HepG2 (cell line): ENCODE measurements at regions not wholly inside any gene's neighbourhood (a gene's known extent, or its start where the extent isn't known, plus 50 kb on each side); places are given as distances from the start of the nearest gene placed in this dataset.

Experiments
- ATAC-seq: fragments of 200-7000 bp; cut with Tn5 transposase; 3 replicates; pipeline ENCODE4 v1.9.1; 2020; ENCODE audit warnings: mild to moderate bottlenecking, moderate library complexity
- BruUV-seq: library from RNA; stranded (reverse); fragments of 400-500 nt; replicated peaks from 2 replicates; lab custom pipeline; 2021; lab: Mats Ljungman, UMichigan
- CTCF ChIA-PET: fragments of 300-600 bp; formaldehyde crosslinking; extraction: SDS; loops from one replicate; lab custom pipeline; 2021; ENCODE audit warnings: low total read pairs, inconsistent platforms, low intra/inter-chr PET ratio; lab: Yijun Ruan, JAX
- POLR2A ChIA-PET: fragments of 350-600 bp; sonication (Branson Sonifier 250); formaldehyde crosslinking; loops from one replicate; lab custom pipeline; 2020; ENCODE audit warnings: antibody characterized with exemption, inconsistent platforms; lab: Yijun Ruan, JAX
- DNase-seq: peaks from one replicate; pipeline ENCODE4 v3.0.0-alpha.2; 2015; ENCODE audit warnings: low spot score
- FAIRE-seq: peaks from 3 replicates; lab custom pipeline; 2011; peaks lifted over from hg19 to GRCh38; lab: Jason Lieb, UNC
- H2AFZ ChIP-seq: one replicate; pipeline ENCODE4 v1.6.1; 2011; ENCODE audit warnings: low read length, inconsistent platforms
- H3K27ac ChIP-seq: fragments of 300-600 bp; 3 replicates; pipeline ENCODE4 v1.8.0; 2011; ENCODE audit warnings: mixed run types, mild to moderate bottlenecking, mixed read lengths, low read length, inconsistent platforms; ENCODE audit not compliant: insufficient read depth; ENCODE audit errors: extremely low read length
- H3K27me3 ChIP-seq, 2 experiments: fragments of 200-600 bp in 1 of 2; 2 replicates in 1 of 2; 3 replicates in 1 of 2; pipeline versions ENCODE4 v1.6.0 to v1.8.0; 2011; ENCODE audit warnings: low read length in 2 of 2, mild to moderate bottlenecking in 2 of 2, moderate library complexity in 2 of 2, inconsistent platforms in 1 of 2; ENCODE audit not compliant: insufficient read depth in 2 of 2, control insufficient read depth in 1 of 2
- H3K36me3 ChIP-seq, 2 experiments: fragments of 200-600 bp in 1 of 2; replicated peaks in 1 of 2; 2 replicates in 1 of 2; 3 replicates in 1 of 2; pipeline versions ENCODE4 v1.5.1 to v1.8.0; 2011; ENCODE audit warnings: low read length in 2 of 2, inconsistent platforms in 1 of 2; ENCODE audit not compliant: insufficient read depth in 2 of 2, control insufficient read depth in 1 of 2
- H3K4me1 ChIP-seq: 2 replicates; pipeline ENCODE4 v1.5.1; 2012; ENCODE audit warnings: low read length, inconsistent platforms; ENCODE audit not compliant: insufficient read depth
- H3K4me2 ChIP-seq: 2 replicates; pipeline ENCODE4 v1.6.0; 2011; ENCODE audit warnings: low read depth, low read length, inconsistent platforms
- H3K4me3 ChIP-seq, 3 experiments: fragments of 200-600 bp in 1 of 3; sonication (generic), shearing (Covaris generic) in 1 of 3; replicated peaks in 1 of 3; 2 replicates each; pipeline ENCODE4 v1.5.1; 2011 to 2016; ENCODE audit warnings: low read length in 3 of 3, inconsistent platforms in 2 of 3, low read depth in 2 of 3, mild to moderate bottlenecking in 2 of 3, control low read depth in 1 of 3, mixed read lengths in 1 of 3; ENCODE audit not compliant: insufficient read depth in 1 of 3
- H3K79me2 ChIP-seq: one replicate; pipeline ENCODE4 v1.6.1; 2011; ENCODE audit warnings: low read length, inconsistent platforms; ENCODE audit not compliant: insufficient read depth
- H3K9ac ChIP-seq: 2 replicates; pipeline ENCODE4 v1.6.0; 2011; ENCODE audit warnings: mild to moderate bottlenecking, low read depth, low read length, inconsistent platforms; ENCODE audit not compliant: insufficient read depth
- H3K9me3 ChIP-seq: 2 replicates; pipeline ENCODE4 v1.5.1; 2012; ENCODE audit warnings: mild to moderate bottlenecking, low read length
- H4K20me1 ChIP-seq: 2 replicates; pipeline ENCODE4 v1.6.0; 2011; ENCODE audit warnings: inconsistent platforms, mild to moderate bottlenecking, low read length, moderate library complexity; ENCODE audit not compliant: insufficient read depth
- ARID4A ChIP-seq: sonication (generic); formaldehyde crosslinking; IDR thresholded peaks from 2 replicates; pipeline ENCODE4 v1.5.0; 2020; ENCODE audit warnings: mild to moderate bottlenecking, missing genetic modification reagents, borderline replicate concordance
- ATF2 ChIP-seq: sonication (generic); formaldehyde crosslinking; IDR thresholded peaks from 2 replicates; pipeline ENCODE4 v1.4.0; 2020; ENCODE audit warnings: missing genetic modification reagents
- HNRNPL ChIP-seq: fragments of 200-400 bp; formaldehyde crosslinking; IDR thresholded peaks from 2 replicates; pipeline ENCODE4 v1.6.1; 2017; ENCODE audit warnings: mild to moderate bottlenecking, low read depth, low read length
- HOXA7 ChIP-seq: sonication (generic); formaldehyde crosslinking; IDR thresholded peaks from 2 replicates; pipeline ENCODE4 v1.8.1; 2022; ENCODE audit warnings: mild to moderate bottlenecking, missing genetic modification reagents, moderate library complexity
- KDM1A ChIP-seq: IDR thresholded peaks from 2 replicates; pipeline ENCODE4 v1.6.1; 2016; ENCODE audit warnings: missing compliant biosample characterization
- SKIL ChIP-seq: sonication (generic); formaldehyde crosslinking; IDR thresholded peaks from 2 replicates; pipeline ENCODE4 v1.8.0; 2022; ENCODE audit warnings: missing genetic modification reagents, mild to moderate bottlenecking, moderate library complexity, borderline replicate concordance
- ZNF274 ChIP-seq: sonication (generic); formaldehyde crosslinking; IDR thresholded peaks from 2 replicates; pipeline ENCODE4 v1.5.1; 2020; ENCODE audit warnings: mild to moderate bottlenecking, missing genetic modification reagents
- ZNF501 ChIP-seq: sonication (generic); formaldehyde crosslinking; IDR thresholded peaks from 2 replicates; pipeline ENCODE4 v1.5.1; 2020; ENCODE audit warnings: mild to moderate bottlenecking, moderate library complexity, missing genetic modification reagents
- ZNF572 ChIP-seq: sonication (generic); formaldehyde crosslinking; IDR thresholded peaks from 2 replicates; pipeline ENCODE4 v1.5.1; 2020; ENCODE audit warnings: mild to moderate bottlenecking, missing genetic modification reagents
- ZNF768 ChIP-seq: sonication (generic); formaldehyde crosslinking; IDR thresholded peaks from 2 replicates; pipeline ENCODE4 v1.4.0; 2020; ENCODE audit warnings: missing genetic modification reagents
- ZNF770 ChIP-seq: sonication (generic); formaldehyde crosslinking; IDR thresholded peaks from 2 replicates; pipeline ENCODE4 v1.5.0; 2020; ENCODE audit warnings: mild to moderate bottlenecking, missing genetic modification reagents
- ZNF879 ChIP-seq: sonication (generic); formaldehyde crosslinking; IDR thresholded peaks from 2 replicates; pipeline ENCODE4 v1.8.1; 2023; ENCODE audit warnings: missing genetic modification reagents
- WGBS: methylation state at CpG from one replicate; pipeline ENCODE4 v1.1.6; 2017; ENCODE audit warnings: low lambda C conversion rate; 5-methylcytosine and 5-hydroxymethylcytosine counted together
- in situ Hi-C: cut with HindIII; loops from 2 replicates; pipeline ENCODE4 v1.10.0; 2017; ENCODE audit warnings: low pct_unique_long_range_greater_than_20kb; ENCODE audit not compliant: extremely low pct_ligation_motif_present
- intact Hi-C: fragments of 100-400 bp; cut with micrococcal nuclease; formaldehyde crosslinking; loops from one replicate; pipeline ENCODE4 v1.10.0; 2022; ENCODE audit not compliant: unreplicated experiment

- no peak for TF ChIP-seq ZNF770 (CRISPR knock-in tag)
- no peak for TF ChIP-seq SKIL (CRISPR knock-in tag)
- no peak for TF ChIP-seq HOXA7 (CRISPR knock-in tag)
These were observed 497.9 kb upstream of the MAGEB18 start (continued) for GRCh38 chrX:25640276-25640675.

GRCh38 chrX:25646156-25646555 is 492.0 kb upstream of the MAGEB18 start:
- WGBS: 78% methylated on average over 19 of the region's 21 CpGs
- ChIA-PET POLR2A (no interaction called here), CTCF (no interaction called here)
- Histone ChIP-seq H3K4me2 (no peak overlapping the region), H3K4me3 (no peak overlapping the region), H3K36me3 (no peaks in the 10 kb centered on the region), H3K27me3 (no peaks in the 10 kb centered on the region), H4K20me1 (no peaks in the 10 kb centered on the region), H3K4me1 (no peaks in the 10 kb centered on the region), H3K9me3 (no peaks in the 10 kb centered on the region), H3K79me2 (no peaks in the 10 kb centered on the region), H3K9ac (no peak overlapping the region), H2AFZ (no peak overlapping the region), H3K27ac (no peak overlapping the region)
- no peak for DNase-seq
- BruUV-seq: no TSS peak
- intact Hi-C loops: no loop called here
- no peak for FAIRE-seq
- in situ Hi-C loops: no loop called here
- no peak for ATAC-seq
- TF ChIP-seq ZNF501 (CRISPR knock-in tag) (no peak), ZNF572 (CRISPR knock-in tag) (no peak), ARID4A (CRISPR knock-in tag) (no peak), HNRNPL (no peak), ZNF879 (no peak), ATF2 (CRISPR knock-in tag) (no peak), ZNF768 (no peak), ZNF274 (no peak), KDM1A (no peak)
